ENCODE measurements at regions not wholly inside any gene's neighbourhood (a gene's known extent, or its start where the extent isn't known, plus 50 kb on each side); places are given as distances from the start of the nearest gene placed in this dataset.

- 96% methylated on average over 2 of the region's 2 CpGs for WGBS (ENCODE audit: low lambda C conversion rate)
- no peak overlapping the region for H3K4me3 ChIP-seq (replicated peaks in 1 of 3; ENCODE audit: insufficient read depth in 1 of 3, low read depth in 2 of 3, low read length in 3 of 3)
- H3K79me2 ChIP-seq (ENCODE audit: insufficient read depth, low read length) = no peaks in the 10 kb centered on the region
- ChIA-PET POLR2A (no interaction called here), CTCF (ENCODE audit: low intra/inter-chr PET ratio, low total read pairs) (interaction anchor here (4.0 kb wide), 1 partner anchor 46 kb away, joined by 73 read pairs; no protein-coding TSS in a partner anchor)
- intact Hi-C loops (cut with micrococcal nuclease; ENCODE audit: unreplicated experiment) (loop anchor here (5.0 kb wide), 1 partner anchor 97 kb away; no protein-coding TSS in a partner anchor), in situ Hi-C loops (cut with HindIII; ENCODE audit: extremely low pct_ligation_motif_present, low pct_unique_long_range_greater_than_20kb) (no loop called here)
- H3K4me2 ChIP-seq (ENCODE audit: low read depth, low read length) = no peak overlapping the region
- TF ChIP-seq ZNF841 (CRISPR knock-in tag; IDR thresholded peaks at IDR 0.05; ENCODE audit: borderline replicate concordance) = no peak
- TF ChIP-seq KMT2A (CRISPR knock-in tag; IDR thresholded peaks at IDR 0.05) = no peak
- no peak for TF ChIP-seq ZSCAN25 (CRISPR knock-in tag; IDR thresholded peaks at IDR 0.05)
- no peak for TF ChIP-seq CEBPG (CRISPR knock-in tag; IDR thresholded peaks at IDR 0.05)
- TF ChIP-seq GATAD2A (CRISPR knock-in tag; IDR thresholded peaks at IDR 0.05) = no peak
- no peak for TF ChIP-seq ATF1 (CRISPR knock-in tag; IDR thresholded peaks at IDR 0.05)
- TF ChIP-seq ARNT2 (CRISPR knock-in tag; IDR thresholded peaks at IDR 0.05; ENCODE audit: low read depth) = no peak
- TF ChIP-seq ISX (CRISPR knock-in tag; conservative IDR thresholded peaks at IDR 0.05) = no peak
- TF ChIP-seq EP300 (IDR thresholded peaks at IDR 0.05; ENCODE audit: low read depth in 2 of 2, low read length in 2 of 2) = no peak
- no peak for TF ChIP-seq EP300 (CRISPR knock-in tag; IDR thresholded peaks at IDR 0.05; ENCODE audit: borderline replicate concordance)
- no peak for TF ChIP-seq ZSCAN29 (CRISPR knock-in tag; conservative IDR thresholded peaks at IDR 0.05)
- TF ChIP-seq SNAI1 (CRISPR knock-in tag; IDR thresholded peaks at IDR 0.05; ENCODE audit: borderline replicate concordance) = no peak
- TF ChIP-seq PAXIP1 (CRISPR knock-in tag; conservative IDR thresholded peaks at IDR 0.05) = no peak
- TF ChIP-seq SAP130 (CRISPR knock-in tag; IDR thresholded peaks at IDR 0.05; ENCODE audit: low read depth) = no peak
- no peaks in the 10 kb centered on the region for H3K9me3 ChIP-seq (ENCODE audit: low read length)
- no peaks in the 10 kb centered on the region for H3K27me3 ChIP-seq (ENCODE audit: control insufficient read depth in 1 of 2, insufficient read depth in 2 of 2, low read length in 2 of 2)
- H3K27ac ChIP-seq (ENCODE audit: extremely low read length, insufficient read depth, low read length) = no peak overlapping the region
- H3K9ac ChIP-seq (ENCODE audit: insufficient read depth, low read depth, low read length) = no peak overlapping the region
- FAIRE-seq (no peak), DNase-seq (ENCODE audit: low spot score) (no peak), ATAC-seq (no peak)
- BruUV-seq (replicated peaks) = no TSS peak
- no peaks in the 10 kb centered on the region for H4K20me1 ChIP-seq (ENCODE audit: insufficient read depth, low read length)
- no peaks in the 10 kb centered on the region for H3K36me3 ChIP-seq (replicated peaks in 1 of 2; ENCODE audit: control insufficient read depth in 1 of 2, insufficient read depth in 2 of 2, low read length in 2 of 2)
- no peaks in the 10 kb centered on the region; the same call in 1 of the 2 replicates for H3K4me1 ChIP-seq (ENCODE audit: insufficient read depth, low read length)
- H2AFZ ChIP-seq (ENCODE audit: low read length) = no peak overlapping the region
These were observed 112.4 kb upstream of the DST start for GRCh38 chr6:56755040-56755439.

Measured in HepG2 (cell line).